Adrenal gland (tissue), 5 donors: ENCODE measurements at regions not wholly inside any gene's neighbourhood (a gene's known extent, or its start where the extent isn't known, plus 50 kb on each side); places are given as distances from the start of the nearest gene placed in this dataset.

Experiments
- POLR2A ChIP-seq, 2 donors: fragments of 450-650 bp; IDR thresholded peaks; one replicate each; pipeline ENCODE4 v1.6.1; 2017; ENCODE audit warnings: antibody characterized with exemption in 2 of 2, mild to moderate bottlenecking in 2 of 2, moderate library complexity in 1 of 2
- TF ChIP-seq, protein P1 (sequence below), 6 experiments: fragments of 450-650 bp in 4 of 6; fragments of 200-600 bp in 2 of 6; sonication (generic) in 1 of 6; IDR thresholded peaks; 1 replicate in 5 of 6; 2 replicates in 1 of 6; pipeline versions ENCODE4 v1.5.1 to v1.8.0; 2016 to 2021; ENCODE audit warnings: antibody characterized with exemption in 6 of 6, mild to moderate bottlenecking in 2 of 6, moderate library complexity in 1 of 6
- donor health status: DM: no; HTN: no; CAD: no.

DNA sequence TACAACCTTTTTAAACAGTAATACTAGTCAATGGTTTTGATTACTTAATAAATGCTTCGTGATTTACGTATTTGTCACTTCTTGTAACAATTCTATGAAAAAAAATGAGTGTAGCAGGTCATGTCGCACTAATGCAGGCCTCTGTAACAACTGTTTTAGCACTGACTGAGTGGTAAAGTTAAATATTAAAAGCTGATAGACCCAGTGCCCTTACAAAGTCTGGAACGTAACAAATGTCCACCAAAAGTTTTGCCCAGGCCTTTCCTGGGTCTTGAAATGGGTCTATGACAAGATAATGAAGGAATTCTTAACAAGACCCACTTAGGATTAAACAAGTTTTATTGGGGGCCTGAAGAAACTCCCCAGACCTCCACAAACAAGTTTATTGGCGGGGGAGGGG, 304.6 kb upstream of the DEPDC1 start:
- no peak for TF ChIP-seq POLR2A (IDR thresholded peaks at IDR 0.05)
- TF ChIP-seq, protein P1, sequence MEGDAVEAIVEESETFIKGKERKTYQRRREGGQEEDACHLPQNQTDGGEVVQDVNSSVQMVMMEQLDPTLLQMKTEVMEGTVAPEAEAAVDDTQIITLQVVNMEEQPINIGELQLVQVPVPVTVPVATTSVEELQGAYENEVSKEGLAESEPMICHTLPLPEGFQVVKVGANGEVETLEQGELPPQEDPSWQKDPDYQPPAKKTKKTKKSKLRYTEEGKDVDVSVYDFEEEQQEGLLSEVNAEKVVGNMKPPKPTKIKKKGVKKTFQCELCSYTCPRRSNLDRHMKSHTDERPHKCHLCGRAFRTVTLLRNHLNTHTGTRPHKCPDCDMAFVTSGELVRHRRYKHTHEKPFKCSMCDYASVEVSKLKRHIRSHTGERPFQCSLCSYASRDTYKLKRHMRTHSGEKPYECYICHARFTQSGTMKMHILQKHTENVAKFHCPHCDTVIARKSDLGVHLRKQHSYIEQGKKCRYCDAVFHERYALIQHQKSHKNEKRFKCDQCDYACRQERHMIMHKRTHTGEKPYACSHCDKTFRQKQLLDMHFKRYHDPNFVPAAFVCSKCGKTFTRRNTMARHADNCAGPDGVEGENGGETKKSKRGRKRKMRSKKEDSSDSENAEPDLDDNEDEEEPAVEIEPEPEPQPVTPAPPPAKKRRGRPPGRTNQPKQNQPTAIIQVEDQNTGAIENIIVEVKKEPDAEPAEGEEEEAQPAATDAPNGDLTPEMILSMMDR (IDR thresholded peaks at IDR 0.05) = no peak
